ENCODE measurements at regions not wholly inside any gene's neighbourhood (a gene's known extent, or its start where the extent isn't known, plus 50 kb on each side); places are given as distances from the start of the nearest gene placed in this dataset.

GRCh38 chr2:161019311-161019710 lies 140.9 kb upstream of the TANK start:
- Histone ChIP-seq H3K9me3 (ENCODE audit: control insufficient read depth in 1 of 2, low read length in 2 of 2) (no peaks in the 10 kb centered on the region), H3K4me3 (ENCODE audit: low read depth in 1 of 2, low read length in 2 of 2) (no peak overlapping the region), H3K27me3 (ENCODE audit: control insufficient read depth in 1 of 2, insufficient read depth in 2 of 2, low read length in 2 of 2) (no peaks in the 10 kb centered on the region), H3K36me3 (ENCODE audit: control insufficient read depth in 1 of 2, insufficient read depth in 2 of 2, low read length in 2 of 2) (no peaks in the 10 kb centered on the region), H3K4me1 (ENCODE audit: control insufficient read depth in 1 of 2, insufficient read depth in 2 of 2, low read length in 2 of 2) (no peaks in the 10 kb centered on the region), H3K9ac (ENCODE audit: low read depth in 1 of 2, low read length in 2 of 2) (no peak overlapping the region), H3K27ac (ENCODE audit: low read depth, low read length) (no peak overlapping the region)

GRCh38 chr2:161020437-161020836 lies 139.8 kb upstream of the TANK start:
- H3K27ac ChIP-seq (ENCODE audit: low read depth, low read length), result no peak overlapping the region
- H3K9ac ChIP-seq (ENCODE audit: low read depth in 1 of 2, low read length in 2 of 2), result no peak overlapping the region
- no peak overlapping the region for H3K4me3 ChIP-seq (ENCODE audit: low read depth in 1 of 2, low read length in 2 of 2)
- no peaks in the 10 kb centered on the region for H3K4me1 ChIP-seq (ENCODE audit: control insufficient read depth in 1 of 2, insufficient read depth in 2 of 2, low read length in 2 of 2)
- no peaks in the 10 kb centered on the region for H3K27me3 ChIP-seq (ENCODE audit: control insufficient read depth in 1 of 2, insufficient read depth in 2 of 2, low read length in 2 of 2)
- H3K9me3 ChIP-seq (ENCODE audit: control insufficient read depth in 1 of 2, low read length in 2 of 2), result no peaks in the 10 kb centered on the region
- no peaks in the 10 kb centered on the region for H3K36me3 ChIP-seq (ENCODE audit: control insufficient read depth in 1 of 2, insufficient read depth in 2 of 2, low read length in 2 of 2)

GRCh38 chr2:161028581-161028980 lies 131.6 kb upstream of the TANK start:
- Histone ChIP-seq H3K27me3 (ENCODE audit: control insufficient read depth in 1 of 2, insufficient read depth in 2 of 2, low read length in 2 of 2) (no peaks in the 10 kb centered on the region), H3K9me3 (ENCODE audit: control insufficient read depth in 1 of 2, low read length in 2 of 2) (no peaks in the 10 kb centered on the region), H3K9ac (ENCODE audit: low read depth in 1 of 2, low read length in 2 of 2) (no peak overlapping the region), H3K4me1 (ENCODE audit: control insufficient read depth in 1 of 2, insufficient read depth in 2 of 2, low read length in 2 of 2) (no peaks in the 10 kb centered on the region), H3K4me3 (ENCODE audit: low read depth in 1 of 2, low read length in 2 of 2) (no peak overlapping the region), H3K36me3 (ENCODE audit: control insufficient read depth in 1 of 2, insufficient read depth in 2 of 2, low read length in 2 of 2) (no peaks in the 10 kb centered on the region), H3K27ac (ENCODE audit: low read depth, low read length) (no peak overlapping the region)

GRCh38 chr2:161029321-161029720 lies 130.9 kb upstream of the TANK start:
- Histone ChIP-seq H3K4me3 (ENCODE audit: low read depth in 1 of 2, low read length in 2 of 2) (no peak overlapping the region), H3K27me3 (ENCODE audit: control insufficient read depth in 1 of 2, insufficient read depth in 2 of 2, low read length in 2 of 2) (no peaks in the 10 kb centered on the region), H3K4me1 (ENCODE audit: control insufficient read depth in 1 of 2, insufficient read depth in 2 of 2, low read length in 2 of 2) (no peaks in the 10 kb centered on the region), H3K36me3 (ENCODE audit: control insufficient read depth in 1 of 2, insufficient read depth in 2 of 2, low read length in 2 of 2) (no peaks in the 10 kb centered on the region), H3K27ac (ENCODE audit: low read depth, low read length) (no peak overlapping the region), H3K9me3 (ENCODE audit: control insufficient read depth in 1 of 2, low read length in 2 of 2) (no peaks in the 10 kb centered on the region), H3K9ac (ENCODE audit: low read depth in 1 of 2, low read length in 2 of 2) (no peak overlapping the region)

- no peaks in the 10 kb centered on the region for H3K4me1 ChIP-seq (ENCODE audit: control insufficient read depth in 1 of 2, insufficient read depth in 2 of 2, low read length in 2 of 2)
Measured at GRCh38 chr2:161030260-161031063, 129.8 kb upstream of the TANK start.

GRCh38 chr2:161031511-161031910 lies 128.7 kb upstream of the TANK start:
- Histone ChIP-seq H3K36me3 (ENCODE audit: control insufficient read depth in 1 of 2, insufficient read depth in 2 of 2, low read length in 2 of 2) (no peaks in the 10 kb centered on the region), H3K4me1 (ENCODE audit: control insufficient read depth in 1 of 2, insufficient read depth in 2 of 2, low read length in 2 of 2) (no peaks in the 10 kb centered on the region), H3K27ac (ENCODE audit: low read depth, low read length) (no peak overlapping the region), H3K9ac (ENCODE audit: low read depth in 1 of 2, low read length in 2 of 2) (no peak overlapping the region), H3K9me3 (ENCODE audit: control insufficient read depth in 1 of 2, low read length in 2 of 2) (no peaks in the 10 kb centered on the region), H3K27me3 (ENCODE audit: control insufficient read depth in 1 of 2, insufficient read depth in 2 of 2, low read length in 2 of 2) (no peaks in the 10 kb centered on the region), H3K4me3 (ENCODE audit: low read depth in 1 of 2, low read length in 2 of 2) (no peak overlapping the region)

More at GRCh38 chr2:161030260-161031063, 129.8 kb upstream of the TANK start:
- no peak overlapping the region for H3K4me3 ChIP-seq (ENCODE audit: low read depth in 1 of 2, low read length in 2 of 2)
- no peaks in the 10 kb centered on the region for H3K36me3 ChIP-seq (ENCODE audit: control insufficient read depth in 1 of 2, insufficient read depth in 2 of 2, low read length in 2 of 2)
- H3K9me3 ChIP-seq (ENCODE audit: control insufficient read depth in 1 of 2, low read length in 2 of 2), result no peaks in the 10 kb centered on the region
- no peak overlapping the region for H3K9ac ChIP-seq (ENCODE audit: low read depth in 1 of 2, low read length in 2 of 2)
- H3K27me3 ChIP-seq (ENCODE audit: control insufficient read depth in 1 of 2, insufficient read depth in 2 of 2, low read length in 2 of 2), result no peaks in the 10 kb centered on the region
- H3K27ac ChIP-seq (ENCODE audit: low read depth, low read length), result no peak overlapping the region

- Histone ChIP-seq H3K36me3 (ENCODE audit: control insufficient read depth in 1 of 2, insufficient read depth in 2 of 2, low read length in 2 of 2) (no peaks in the 10 kb centered on the region), H3K4me3 (ENCODE audit: low read depth in 1 of 2, low read length in 2 of 2) (no peak overlapping the region), H3K9ac (ENCODE audit: low read depth in 1 of 2, low read length in 2 of 2) (no peak overlapping the region), H3K4me1 (ENCODE audit: control insufficient read depth in 1 of 2, insufficient read depth in 2 of 2, low read length in 2 of 2) (no peaks in the 10 kb centered on the region), H3K9me3 (ENCODE audit: control insufficient read depth in 1 of 2, low read length in 2 of 2) (no peaks in the 10 kb centered on the region), H3K27me3 (ENCODE audit: control insufficient read depth in 1 of 2, insufficient read depth in 2 of 2, low read length in 2 of 2) (no peaks in the 10 kb centered on the region), H3K27ac (ENCODE audit: low read depth, low read length) (no peak overlapping the region)
Measured at GRCh38 chr2:161032635-161033034, 127.6 kb upstream of the TANK start.

GRCh38 chr2:161033059-161033660 lies 127.1 kb upstream of the TANK start:
- Histone ChIP-seq H3K9me3 (ENCODE audit: control insufficient read depth in 1 of 2, low read length in 2 of 2) (no peaks in the 10 kb centered on the region), H3K27ac (ENCODE audit: low read depth, low read length) (no peak overlapping the region), H3K9ac (ENCODE audit: low read depth in 1 of 2, low read length in 2 of 2) (no peak overlapping the region), H3K4me1 (ENCODE audit: control insufficient read depth in 1 of 2, insufficient read depth in 2 of 2, low read length in 2 of 2) (no peaks in the 10 kb centered on the region), H3K4me3 (ENCODE audit: low read depth in 1 of 2, low read length in 2 of 2) (no peak overlapping the region), H3K27me3 (ENCODE audit: control insufficient read depth in 1 of 2, insufficient read depth in 2 of 2, low read length in 2 of 2) (no peaks in the 10 kb centered on the region), H3K36me3 (ENCODE audit: control insufficient read depth in 1 of 2, insufficient read depth in 2 of 2, low read length in 2 of 2) (no peaks in the 10 kb centered on the region)

- H3K4me1 ChIP-seq (ENCODE audit: control insufficient read depth in 1 of 2, insufficient read depth in 2 of 2, low read length in 2 of 2), result no peaks in the 10 kb centered on the region
- no peaks in the 10 kb centered on the region for H3K27me3 ChIP-seq (ENCODE audit: control insufficient read depth in 1 of 2, insufficient read depth in 2 of 2, low read length in 2 of 2)
- no peaks in the 10 kb centered on the region for H3K36me3 ChIP-seq (ENCODE audit: control insufficient read depth in 1 of 2, insufficient read depth in 2 of 2, low read length in 2 of 2)
- H3K9ac ChIP-seq (ENCODE audit: low read depth in 1 of 2, low read length in 2 of 2), result no peak overlapping the region
- no peak overlapping the region for H3K4me3 ChIP-seq (ENCODE audit: low read depth in 1 of 2, low read length in 2 of 2)
- no peaks in the 10 kb centered on the region for H3K9me3 ChIP-seq (ENCODE audit: control insufficient read depth in 1 of 2, low read length in 2 of 2)
- H3K27ac ChIP-seq (ENCODE audit: low read depth, low read length), result no peak overlapping the region
Measured at GRCh38 chr2:161036926-161037325, 123.3 kb upstream of the TANK start.

- Histone ChIP-seq H3K36me3 (ENCODE audit: control insufficient read depth in 1 of 2, insufficient read depth in 2 of 2, low read length in 2 of 2) (no peaks in the 10 kb centered on the region), H3K9ac (ENCODE audit: low read depth in 1 of 2, low read length in 2 of 2) (no peak overlapping the region), H3K27ac (ENCODE audit: low read depth, low read length) (no peak overlapping the region), H3K9me3 (ENCODE audit: control insufficient read depth in 1 of 2, low read length in 2 of 2) (no peaks in the 10 kb centered on the region), H3K27me3 (ENCODE audit: control insufficient read depth in 1 of 2, insufficient read depth in 2 of 2, low read length in 2 of 2) (no peaks in the 10 kb centered on the region), H3K4me3 (ENCODE audit: low read depth in 1 of 2, low read length in 2 of 2) (no peak overlapping the region), H3K4me1 (ENCODE audit: control insufficient read depth in 1 of 2, insufficient read depth in 2 of 2, low read length in 2 of 2) (no peaks in the 10 kb centered on the region)
Measured at GRCh38 chr2:161039071-161039470, 121.2 kb upstream of the TANK start.

All from duodenal mucosa (tissue), 2 donors.